ENCODE measurements at regions not wholly inside any gene's neighbourhood (a gene's known extent, or its start where the extent isn't known, plus 50 kb on each side); places are given as distances from the start of the nearest gene placed in this dataset.

DNA sequence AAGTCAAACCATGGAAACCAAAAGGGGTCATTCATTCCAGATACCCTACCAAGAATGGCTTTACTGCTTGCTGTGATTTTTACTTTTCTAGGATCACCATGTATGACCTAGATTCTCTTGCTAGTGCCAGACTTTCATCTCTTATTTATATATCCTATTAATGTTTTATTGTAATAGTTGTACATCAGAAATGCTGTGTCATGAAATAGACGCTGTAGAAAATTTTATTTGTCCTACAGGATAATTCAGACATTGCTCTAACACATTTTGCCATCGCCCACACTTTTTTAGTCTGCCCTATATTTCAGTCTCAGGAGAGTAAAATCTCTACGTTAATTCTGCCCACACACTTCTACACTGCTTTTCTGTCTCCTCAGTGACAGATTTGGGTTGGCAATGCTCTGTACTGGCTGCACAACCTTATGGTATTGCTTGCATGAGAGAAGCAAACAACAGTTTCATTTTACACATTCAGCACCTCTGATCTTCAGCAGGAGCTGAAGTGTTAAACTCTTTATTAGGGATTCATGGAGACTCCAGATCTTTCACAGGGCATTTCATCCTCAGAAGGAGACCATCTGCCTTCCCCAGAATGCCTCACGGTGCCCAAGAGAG lies 871.8 kb upstream of the CHAC2 start:
- in situ Hi-C loops (cut with HindIII; ENCODE audit: low pct_ligation_motif_present, low pct_unique_long_range_greater_than_20kb, low sequenced_read_pairs), result no loop called here
- DNase-seq, result no peak

DNA sequence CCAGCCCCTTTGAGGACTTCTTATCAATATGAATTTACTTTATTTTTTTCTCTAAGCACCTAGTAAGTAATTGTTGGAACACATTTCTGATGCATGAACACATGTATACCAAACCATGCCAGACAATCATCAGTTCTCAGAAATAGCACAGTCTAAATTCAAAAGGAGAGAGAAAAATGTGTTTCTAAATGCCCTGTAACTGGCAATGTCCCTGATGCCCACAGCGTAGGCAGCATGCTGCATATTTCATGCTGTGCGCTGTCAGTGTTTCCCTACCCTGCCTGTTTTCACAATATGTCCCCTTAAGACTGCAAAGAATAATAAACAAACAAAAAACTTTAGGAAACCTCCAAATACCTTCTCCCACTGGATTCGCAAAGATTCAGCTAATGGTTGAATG lies 881.0 kb upstream of the CHAC2 start:
- in situ Hi-C loops (cut with HindIII; ENCODE audit: low pct_ligation_motif_present, low pct_unique_long_range_greater_than_20kb, low sequenced_read_pairs), result no loop called here
- no peak for DNase-seq

DNA sequence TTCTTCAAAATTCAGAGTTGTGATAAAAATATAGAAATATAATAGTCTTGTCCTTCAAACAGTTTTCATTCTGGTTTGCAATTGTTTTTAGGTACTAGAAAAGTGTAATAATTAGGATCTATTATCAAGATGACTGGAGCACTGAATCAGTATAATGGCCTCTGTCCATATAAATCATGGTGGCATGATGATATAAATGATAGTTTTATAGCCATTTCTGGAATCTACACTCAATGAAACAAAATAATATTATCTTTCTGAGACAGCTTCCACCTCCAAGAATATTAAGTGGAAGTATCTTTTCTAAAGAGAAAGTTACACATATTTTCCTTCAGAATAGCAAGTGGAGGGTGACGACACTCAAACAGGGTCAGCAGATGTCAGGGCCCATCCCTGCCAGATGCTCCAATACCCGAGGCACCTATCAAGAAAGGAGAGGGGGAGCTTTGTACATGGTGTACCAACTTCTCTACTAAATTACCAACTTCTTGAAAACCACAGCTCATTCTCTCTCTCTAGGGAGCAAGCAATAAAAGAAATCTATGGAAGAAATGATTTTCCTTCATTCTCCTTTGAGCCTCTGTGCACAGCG lies 882.7 kb upstream of the CHAC2 start:
- in situ Hi-C loops (cut with HindIII; ENCODE audit: low pct_ligation_motif_present, low pct_unique_long_range_greater_than_20kb, low sequenced_read_pairs), result no loop called here
- no peak for DNase-seq

DNA sequence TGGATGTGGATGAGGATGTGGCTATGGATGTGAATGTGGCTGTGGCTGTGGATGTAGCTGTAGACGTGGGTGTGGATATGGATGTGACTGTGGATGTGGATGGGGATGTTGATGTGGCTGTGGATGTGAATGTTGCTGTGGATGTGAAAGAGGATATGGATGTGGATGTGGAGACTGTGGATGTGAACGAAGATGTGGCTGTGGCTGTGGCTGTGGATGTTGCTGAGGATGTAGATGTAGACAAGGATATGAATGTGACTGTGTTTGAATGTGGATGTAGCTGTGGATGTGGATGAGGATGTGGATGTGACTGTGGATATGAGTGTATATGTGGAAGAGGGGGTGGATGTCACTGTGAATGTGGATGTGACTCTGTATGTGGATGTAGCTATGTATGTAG lies 884.6 kb upstream of the CHAC2 start:
- in situ Hi-C loops (cut with HindIII; ENCODE audit: low pct_ligation_motif_present, low pct_unique_long_range_greater_than_20kb, low sequenced_read_pairs), result no loop called here
- no peak for DNase-seq

DNA sequence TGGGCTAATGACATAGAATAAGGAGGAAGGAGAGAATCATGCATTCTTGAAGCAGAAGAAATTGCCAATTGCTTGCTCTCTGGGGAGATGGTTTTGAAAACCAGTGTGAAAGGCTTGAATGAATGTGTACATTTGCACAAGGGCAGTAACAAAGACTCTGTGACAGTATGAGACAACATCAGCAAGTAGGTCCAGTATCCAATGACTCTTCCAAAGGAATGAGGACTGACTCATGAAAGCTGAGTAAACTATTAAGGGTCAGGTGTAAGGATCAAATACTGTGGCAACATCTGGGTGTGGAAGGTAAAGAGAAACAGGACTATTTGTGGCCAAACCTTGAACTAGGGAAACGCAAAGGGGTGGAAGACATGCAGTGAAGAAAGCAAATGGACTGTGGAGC lies 886.0 kb upstream of the CHAC2 start:
- no peak for DNase-seq
- in situ Hi-C loops (cut with HindIII; ENCODE audit: low pct_ligation_motif_present, low pct_unique_long_range_greater_than_20kb, low sequenced_read_pairs), result no loop called here

DNA sequence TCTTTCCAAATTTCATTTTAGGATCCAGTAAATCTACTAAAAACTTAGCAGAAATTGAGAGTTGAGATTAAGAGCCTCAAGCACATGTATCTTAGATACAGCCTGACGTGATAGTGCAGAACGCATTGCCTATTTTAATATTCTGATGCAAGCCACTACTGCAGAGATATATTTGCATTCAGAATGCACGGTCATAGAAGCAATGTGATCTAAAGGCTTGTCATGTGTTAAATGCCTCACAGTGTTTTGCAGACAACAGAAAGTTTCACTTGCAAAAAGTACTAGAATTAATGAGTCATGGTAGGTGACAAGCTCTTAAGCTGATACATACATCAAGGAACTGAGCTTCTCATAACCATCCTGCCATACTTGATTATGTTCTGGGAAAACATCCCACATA lies 886.7 kb upstream of the CHAC2 start:
- DNase-seq, result no peak
- in situ Hi-C loops (cut with HindIII; ENCODE audit: low pct_ligation_motif_present, low pct_unique_long_range_greater_than_20kb, low sequenced_read_pairs), result no loop called here

DNA sequence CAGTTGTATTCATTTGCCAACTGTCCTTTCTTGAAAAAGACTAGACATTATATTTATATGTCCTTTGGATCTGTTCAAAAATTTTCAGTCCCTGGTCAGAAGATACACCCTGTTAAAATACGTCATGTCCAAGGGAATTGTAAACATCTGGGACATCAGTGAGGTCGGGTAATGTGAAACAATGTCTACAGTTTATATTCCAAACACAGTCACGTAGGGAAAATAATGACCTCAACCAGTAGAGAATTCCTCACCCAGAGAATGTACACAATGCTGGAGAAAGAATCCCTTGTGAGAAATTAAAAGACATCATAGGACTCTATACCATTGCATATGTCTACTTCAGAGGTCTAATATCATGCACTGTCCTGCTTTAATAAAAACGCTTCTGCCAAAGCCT lies 888.0 kb upstream of the CHAC2 start:
- DNase-seq, result no peak
- in situ Hi-C loops (cut with HindIII; ENCODE audit: low pct_ligation_motif_present, low pct_unique_long_range_greater_than_20kb, low sequenced_read_pairs), result no loop called here

DNA sequence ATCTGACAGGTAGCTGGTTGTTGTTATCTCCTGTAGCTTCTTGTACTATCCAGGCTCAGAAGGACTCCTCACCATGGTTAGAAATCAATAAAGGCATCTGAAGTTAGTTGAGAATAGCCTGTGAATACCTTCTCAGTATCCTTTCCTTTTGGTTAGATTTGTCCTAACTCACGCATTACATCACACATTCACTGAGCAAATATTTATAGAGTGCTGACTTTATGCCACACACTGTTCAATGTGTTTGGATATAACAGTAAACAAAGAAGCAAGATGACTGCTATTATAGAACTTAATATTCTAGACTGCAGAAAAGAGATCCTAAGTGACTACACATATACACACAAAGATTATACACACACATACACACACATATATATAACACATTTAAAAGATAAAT lies 889.9 kb upstream of the CHAC2 start:
- DNase-seq, result no peak
- in situ Hi-C loops (cut with HindIII; ENCODE audit: low pct_ligation_motif_present, low pct_unique_long_range_greater_than_20kb, low sequenced_read_pairs), result no loop called here

DNA sequence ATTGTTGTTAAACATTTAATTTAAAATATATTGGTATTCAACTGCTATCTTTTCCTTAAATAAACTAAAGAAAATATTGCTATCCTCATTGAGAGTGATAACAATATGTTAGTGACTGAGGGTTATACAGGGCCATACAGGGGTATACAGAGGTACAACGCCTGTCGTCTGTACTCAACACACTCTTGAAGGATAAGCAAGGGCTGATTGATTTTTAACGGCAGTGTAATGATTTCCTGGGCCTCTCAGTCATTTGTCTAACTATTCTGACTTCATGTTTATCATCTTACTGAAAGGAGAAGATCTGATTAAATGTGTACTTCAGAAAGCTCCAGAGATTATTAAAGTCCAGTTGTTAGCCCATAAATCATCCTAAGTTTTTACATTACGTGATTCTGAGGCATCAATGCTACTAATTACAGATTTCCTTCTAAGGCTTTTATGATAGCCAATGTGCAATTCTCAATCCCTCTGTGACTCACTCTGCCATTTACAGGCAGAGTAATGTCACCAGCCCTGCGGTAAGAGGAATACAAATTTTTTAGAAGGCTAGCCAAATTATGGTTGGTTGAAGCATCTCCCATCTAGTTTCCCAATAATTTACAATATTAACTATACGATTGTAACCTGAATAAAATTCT lies 893.0 kb upstream of the CHAC2 start:
- no peak for DNase-seq
- in situ Hi-C loops (cut with HindIII; ENCODE audit: low pct_ligation_motif_present, low pct_unique_long_range_greater_than_20kb, low sequenced_read_pairs), result no loop called here

DNA sequence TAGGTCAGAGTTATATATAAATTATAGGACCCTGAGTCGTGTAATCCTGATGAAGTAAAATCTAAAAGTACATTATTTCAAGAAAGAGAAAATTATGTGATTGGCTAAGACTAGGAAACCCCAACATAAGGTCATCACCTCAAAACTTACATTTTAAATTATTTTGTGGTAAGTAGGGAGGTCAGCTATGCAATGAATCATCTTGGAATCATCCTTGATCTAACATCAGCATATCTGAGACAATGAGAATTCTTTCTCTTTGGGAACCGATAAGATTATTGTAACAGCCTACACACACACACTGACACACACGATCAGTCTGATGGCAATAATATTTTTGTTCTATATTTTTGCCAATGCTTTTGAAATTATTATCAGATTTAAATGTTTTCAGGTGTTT lies 904.8 kb upstream of the CHAC2 start:
- no peak for DNase-seq
- in situ Hi-C loops (cut with HindIII; ENCODE audit: low pct_ligation_motif_present, low pct_unique_long_range_greater_than_20kb, low sequenced_read_pairs), result no loop called here

DNA sequence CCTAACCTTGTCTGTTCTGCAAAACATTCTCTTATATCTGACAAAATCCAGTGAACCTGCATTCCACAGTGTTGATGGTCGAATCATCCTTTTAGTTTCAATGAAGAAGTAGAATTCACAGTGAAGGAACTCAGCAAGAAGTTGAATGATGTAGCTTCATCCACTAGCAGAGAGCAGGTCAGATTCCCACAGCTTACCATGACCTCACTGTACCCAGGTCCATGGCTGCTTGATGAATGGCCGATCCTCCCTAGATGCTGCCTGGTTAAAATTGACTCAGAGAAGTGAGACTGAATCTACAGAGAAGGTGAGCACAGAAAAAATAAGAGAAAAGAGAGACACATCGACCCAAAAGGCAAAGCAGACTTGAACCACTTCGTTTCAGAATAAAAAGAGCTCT lies 906.0 kb upstream of the CHAC2 start:
- in situ Hi-C loops (cut with HindIII; ENCODE audit: low pct_ligation_motif_present, low pct_unique_long_range_greater_than_20kb, low sequenced_read_pairs), result no loop called here

DNA sequence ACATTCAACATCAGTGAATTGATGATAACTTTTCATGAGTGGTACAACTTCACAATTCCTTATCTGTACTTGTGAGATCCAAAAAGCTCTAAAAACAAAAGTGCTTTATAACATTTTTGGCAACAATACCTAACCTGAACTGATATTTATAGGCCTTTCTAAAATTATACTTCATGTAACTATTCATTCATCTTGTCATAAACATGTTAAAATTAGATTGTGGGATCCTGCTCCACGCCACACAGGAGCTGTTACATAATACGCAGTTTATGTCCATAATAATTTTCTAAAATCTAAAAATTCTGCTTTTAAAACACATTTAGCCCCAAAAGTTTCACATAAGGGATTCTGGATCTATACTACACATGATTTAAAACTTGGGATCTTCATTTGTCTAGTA lies 908.5 kb upstream of the CHAC2 start:
- in situ Hi-C loops (cut with HindIII; ENCODE audit: low pct_ligation_motif_present, low pct_unique_long_range_greater_than_20kb, low sequenced_read_pairs), result no loop called here
- DNase-seq, result no peak

More for the DNA sequence above, 906.0 kb upstream of the CHAC2 start:
- DNase-seq, result no peak

DNA sequence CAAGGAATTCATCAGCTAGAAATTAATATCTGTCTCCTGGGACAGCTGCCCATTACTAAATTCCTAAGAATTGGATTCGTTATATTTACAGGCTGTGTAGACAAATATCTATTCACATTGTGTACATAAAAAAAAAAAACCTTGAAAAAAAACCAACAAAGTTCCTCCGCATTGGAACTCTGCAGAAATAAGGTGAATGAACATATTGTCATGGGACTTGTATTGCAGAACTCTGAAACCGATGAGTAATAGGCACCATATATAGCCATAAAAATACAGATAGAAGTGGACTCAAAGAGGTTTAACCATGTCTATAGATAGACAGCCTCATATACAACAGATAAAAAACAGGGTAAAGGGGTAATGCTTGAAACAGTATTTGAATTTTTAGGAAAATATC lies 909.9 kb upstream of the CHAC2 start:
- in situ Hi-C loops (cut with HindIII; ENCODE audit: low pct_ligation_motif_present, low pct_unique_long_range_greater_than_20kb, low sequenced_read_pairs), result no loop called here
- no peak for DNase-seq

DNA sequence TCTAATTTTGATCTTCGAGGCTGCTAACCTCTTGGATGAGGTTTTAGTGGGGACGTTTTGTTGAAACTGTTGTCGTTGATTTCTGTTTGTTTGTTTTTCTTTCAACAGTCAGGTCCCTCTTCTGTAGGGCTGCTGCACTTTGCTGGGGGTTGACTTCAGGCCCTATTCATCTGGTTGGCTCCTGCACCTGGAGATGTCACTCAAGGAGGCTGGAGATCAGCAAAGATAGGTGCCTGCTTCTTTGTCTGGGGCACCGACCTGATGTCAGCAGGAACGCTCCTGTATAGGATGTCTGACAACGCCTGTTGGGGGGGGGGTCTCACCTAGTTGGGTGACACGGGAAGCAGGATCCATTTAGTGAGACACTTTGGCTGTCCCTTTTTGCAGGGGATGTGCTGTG lies 915.6 kb upstream of the CHAC2 start:
- no peak for DNase-seq
- in situ Hi-C loops (cut with HindIII; ENCODE audit: low pct_ligation_motif_present, low pct_unique_long_range_greater_than_20kb, low sequenced_read_pairs), result no loop called here

DNA sequence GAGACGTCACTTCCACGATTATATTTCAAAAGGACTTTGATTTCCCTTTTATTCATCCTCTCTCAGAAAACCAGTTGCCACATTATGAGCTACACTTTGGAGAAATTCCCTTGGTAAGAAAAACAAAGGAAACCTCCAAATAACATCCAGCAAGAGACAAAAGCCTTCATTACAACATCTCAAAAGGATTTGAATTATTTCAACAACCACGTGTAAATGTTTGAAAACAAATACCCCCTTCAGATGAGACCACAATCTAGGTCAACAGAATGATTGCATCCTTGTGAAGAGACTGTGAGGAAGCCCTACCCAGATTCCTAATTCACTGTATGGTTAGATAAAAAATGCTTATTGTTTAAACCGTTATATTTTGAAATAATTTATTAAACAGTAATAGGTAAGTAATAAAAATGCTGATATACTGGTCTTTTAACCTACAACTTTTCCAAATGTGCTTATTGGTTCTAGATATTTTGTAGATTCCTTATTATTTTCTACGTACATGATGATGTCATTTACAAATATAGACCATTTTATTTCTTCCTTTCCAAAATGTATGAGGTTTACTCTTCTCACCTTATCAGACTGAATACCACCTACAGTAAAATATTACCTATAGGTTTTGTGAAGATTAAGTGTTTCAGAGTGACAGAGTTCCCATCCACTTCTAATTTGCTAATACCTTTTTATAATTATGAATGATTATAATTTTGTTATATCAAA lies 922.7 kb upstream of the CHAC2 start:
- DNase-seq, result no peak
- in situ Hi-C loops (cut with HindIII; ENCODE audit: low pct_ligation_motif_present, low pct_unique_long_range_greater_than_20kb, low sequenced_read_pairs), result no loop called here

DNA sequence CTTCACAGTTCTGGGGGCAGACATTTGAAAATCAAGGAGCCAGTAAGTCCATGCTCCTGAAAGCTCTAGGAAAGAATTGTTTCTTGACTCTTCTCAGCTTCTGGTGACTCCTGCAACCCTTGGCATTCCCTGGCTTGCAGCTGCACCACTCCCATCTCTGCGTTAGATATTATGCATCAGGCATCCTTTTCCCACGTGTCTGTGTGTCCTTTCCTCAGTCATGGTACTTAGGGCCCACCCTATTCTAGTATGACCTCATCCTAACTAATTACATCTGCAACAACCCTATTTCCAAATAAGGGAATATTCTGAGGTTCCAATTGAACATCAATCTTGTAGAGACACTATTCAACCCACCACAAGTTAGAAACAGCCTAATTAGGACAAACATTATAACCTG lies 931.7 kb upstream of the CHAC2 start:
- in situ Hi-C loops (cut with HindIII; ENCODE audit: low pct_ligation_motif_present, low pct_unique_long_range_greater_than_20kb, low sequenced_read_pairs), result no loop called here

DNA sequence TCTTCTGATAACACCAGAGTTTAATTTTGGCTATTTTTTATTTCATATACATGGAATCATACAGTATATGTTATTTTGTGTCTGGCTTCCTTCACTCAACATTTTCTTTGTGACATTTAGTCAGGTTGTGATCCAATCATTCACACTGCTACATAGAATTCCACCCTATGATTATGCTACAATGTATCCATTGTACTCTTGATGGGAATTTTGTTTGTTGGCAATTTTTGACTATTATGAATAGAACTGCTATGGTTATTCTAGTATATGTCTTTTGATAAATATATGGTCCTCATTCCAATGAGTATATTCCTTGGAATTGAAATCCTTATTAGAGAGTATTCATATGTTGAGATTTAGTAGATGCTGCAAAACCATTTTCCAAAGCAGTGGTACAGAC lies 936.4 kb upstream of the CHAC2 start:
- no peak for DNase-seq
- in situ Hi-C loops (cut with HindIII; ENCODE audit: low pct_ligation_motif_present, low pct_unique_long_range_greater_than_20kb, low sequenced_read_pairs), result no loop called here

More for the DNA sequence above, 931.7 kb upstream of the CHAC2 start:
- DNase-seq, result no peak

DNA sequence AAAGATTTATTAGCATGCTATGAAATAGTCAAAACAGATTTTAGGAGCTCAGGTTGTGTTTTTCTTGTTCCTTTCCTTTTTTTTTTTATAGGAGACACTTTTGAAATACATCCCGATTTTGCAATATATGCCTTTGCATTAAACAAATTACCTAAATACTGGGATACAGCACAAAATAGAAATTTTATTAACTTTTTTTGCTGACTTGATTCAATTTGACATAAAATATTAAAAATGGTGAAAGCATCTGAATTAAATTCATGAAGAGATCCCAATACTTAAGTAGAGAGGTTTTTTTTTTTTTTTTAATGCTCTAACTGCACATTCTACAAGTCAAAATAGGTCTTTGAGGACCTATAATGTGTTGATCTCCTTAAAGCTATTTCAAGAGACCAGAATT lies 939.5 kb upstream of the CHAC2 start:
- no peak for DNase-seq
- in situ Hi-C loops (cut with HindIII; ENCODE audit: low pct_ligation_motif_present, low pct_unique_long_range_greater_than_20kb, low sequenced_read_pairs), result no loop called here

DNA sequence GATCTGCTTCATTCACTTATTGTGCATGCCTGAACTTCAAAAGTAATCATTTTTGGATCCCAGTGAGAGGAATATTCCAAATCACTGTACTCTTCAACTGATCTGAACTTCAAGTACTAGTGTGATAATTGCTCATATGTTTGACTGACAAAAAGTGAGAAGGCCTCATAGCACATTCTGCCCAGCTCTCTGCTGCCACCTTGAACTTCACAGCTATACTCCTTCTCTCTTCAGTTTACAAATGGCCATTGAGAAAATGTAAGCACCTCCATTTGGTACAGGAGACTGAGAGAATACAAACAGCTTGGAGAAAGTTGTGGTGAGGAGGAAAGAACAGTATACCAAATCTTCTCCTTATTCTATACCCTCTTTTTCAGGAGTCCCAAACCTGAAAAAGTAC lies 946.0 kb upstream of the CHAC2 start:
- in situ Hi-C loops (cut with HindIII; ENCODE audit: low pct_ligation_motif_present, low pct_unique_long_range_greater_than_20kb, low sequenced_read_pairs), result no loop called here
- DNase-seq, result peak; percentile 8

DNA sequence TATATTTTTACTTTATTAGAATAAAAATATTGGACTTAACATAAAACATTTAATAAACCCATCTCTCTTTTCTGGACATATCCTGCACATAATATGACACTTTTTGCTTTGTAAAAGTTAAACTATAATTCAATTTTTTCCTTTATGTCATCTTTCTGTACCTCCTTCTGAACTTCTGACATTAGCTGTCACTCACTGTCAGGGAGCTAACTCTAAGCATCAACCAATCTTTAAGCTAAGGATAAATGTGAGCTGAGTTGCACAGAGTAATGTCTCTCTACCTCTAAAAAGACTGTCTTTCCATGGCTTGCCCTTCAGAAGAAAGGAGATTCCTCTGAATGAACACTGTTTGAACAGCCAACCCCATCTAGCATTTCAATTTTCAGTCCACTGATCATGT lies 948.6 kb upstream of the CHAC2 start:
- no peak for DNase-seq
- in situ Hi-C loops (cut with HindIII; ENCODE audit: low pct_ligation_motif_present, low pct_unique_long_range_greater_than_20kb, low sequenced_read_pairs), result no loop called here
